ENCODE measurements at regions not wholly inside any gene's neighbourhood (a gene's known extent, or its start where the extent isn't known, plus 50 kb on each side); places are given as distances from the start of the nearest gene placed in this dataset.

GRCh38 chr10:131708225-131708880, 192.5 kb upstream of the PPP2R2D start:
- no peak for DNase-seq (ENCODE audit: low spot score)

GRCh38 chr10:131710142-131710861, 190.5 kb upstream of the PPP2R2D start:
- no peak for DNase-seq (ENCODE audit: low spot score)

- no peak for DNase-seq (ENCODE audit: low spot score)
Observed at GRCh38 chr10:131722121-131722520, 178.7 kb upstream of the PPP2R2D start.

- DNase-seq (ENCODE audit: low spot score) = no peak
Observed at GRCh38 chr10:131722525-131723264, 178.1 kb upstream of the PPP2R2D start.

GRCh38 chr10:131723297-131724168, 177.3 kb upstream of the PPP2R2D start:
- DNase-seq (ENCODE audit: low spot score) = no peak

- no peak for DNase-seq (ENCODE audit: low spot score)
Observed at GRCh38 chr10:131724169-131724545, 176.7 kb upstream of the PPP2R2D start.

GRCh38 chr10:131724891-131725580, 175.8 kb upstream of the PPP2R2D start:
- no peak for DNase-seq (ENCODE audit: low spot score)

- no peak for DNase-seq (ENCODE audit: low spot score)
Observed at GRCh38 chr10:131725581-131726069, 175.2 kb upstream of the PPP2R2D start.

- no peak for DNase-seq (ENCODE audit: low spot score)
Observed at GRCh38 chr10:131726076-131726880, 174.5 kb upstream of the PPP2R2D start.

- no peak for DNase-seq (ENCODE audit: low spot score)
Observed at GRCh38 chr10:131726967-131727366, 173.8 kb upstream of the PPP2R2D start.

- DNase-seq (ENCODE audit: low spot score) = no peak
Observed at GRCh38 chr10:131727560-131727959, 173.2 kb upstream of the PPP2R2D start.

GRCh38 chr10:131728286-131729228, 172.3 kb upstream of the PPP2R2D start:
- DNase-seq (ENCODE audit: low spot score) = no peak

- no peak for DNase-seq (ENCODE audit: low spot score)
Observed at GRCh38 chr10:131729361-131729760, 171.4 kb upstream of the PPP2R2D start.

GRCh38 chr10:131729938-131730660, 170.7 kb upstream of the PPP2R2D start:
- no peak for DNase-seq (ENCODE audit: low spot score)

- no peak for DNase-seq (ENCODE audit: low spot score)
Observed at GRCh38 chr10:131730771-131731497, 169.9 kb upstream of the PPP2R2D start.

GRCh38 chr10:131731780-131732630, 168.8 kb upstream of the PPP2R2D start:
- DNase-seq (ENCODE audit: low spot score) = no peak

GRCh38 chr10:131732631-131733127, 168.1 kb upstream of the PPP2R2D start:
- DNase-seq (ENCODE audit: low spot score) = no peak

Data from H4 (cell line).